Uterus (tissue), 2 donors: ENCODE measurements at regions not wholly inside any gene's neighbourhood (a gene's known extent, or its start where the extent isn't known, plus 50 kb on each side); places are given as distances from the start of the nearest gene placed in this dataset.

Experiments
- POLR2A ChIP-seq, 2 donors: fragments of 450-650 bp; IDR thresholded peaks; one replicate each; pipeline ENCODE4 v1.6.1; 2016; ENCODE audit warnings: antibody characterized with exemption in 2 of 2, mild to moderate bottlenecking in 1 of 2, moderate library complexity in 1 of 2
- TF ChIP-seq, protein P1 (sequence below), 4 experiments: fragments of 200-600 bp in 2 of 4; fragments of 450-650 bp in 2 of 4; sonication (generic) in 2 of 4; IDR thresholded peaks; one replicate each; pipeline ENCODE4 v1.5.1; 2016 to 2019; ENCODE audit warnings: antibody characterized with exemption in 4 of 4, mild to moderate bottlenecking in 2 of 4, moderate library complexity in 1 of 4

DNA sequence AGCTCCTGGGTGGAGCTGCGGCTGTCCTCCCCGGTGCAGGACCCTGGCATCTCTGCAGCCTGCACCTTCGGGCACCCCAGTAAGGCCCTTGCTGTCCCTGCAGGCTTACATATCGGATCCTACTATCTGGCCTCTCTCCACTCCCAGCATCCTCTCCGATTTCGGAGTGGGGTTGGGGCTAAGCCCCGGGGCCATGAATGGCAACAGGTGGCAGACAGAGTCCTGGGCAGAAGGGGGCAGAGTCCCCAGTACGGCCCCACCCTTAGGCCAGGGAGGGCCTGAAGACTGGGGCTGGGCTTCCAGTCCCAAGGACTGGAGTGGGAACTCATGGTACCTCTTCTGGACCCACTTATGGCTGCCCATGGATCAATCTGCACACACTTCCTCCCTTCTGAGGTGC is 180.4 kb upstream of the MC4R start:
- TF ChIP-seq, protein P1, sequence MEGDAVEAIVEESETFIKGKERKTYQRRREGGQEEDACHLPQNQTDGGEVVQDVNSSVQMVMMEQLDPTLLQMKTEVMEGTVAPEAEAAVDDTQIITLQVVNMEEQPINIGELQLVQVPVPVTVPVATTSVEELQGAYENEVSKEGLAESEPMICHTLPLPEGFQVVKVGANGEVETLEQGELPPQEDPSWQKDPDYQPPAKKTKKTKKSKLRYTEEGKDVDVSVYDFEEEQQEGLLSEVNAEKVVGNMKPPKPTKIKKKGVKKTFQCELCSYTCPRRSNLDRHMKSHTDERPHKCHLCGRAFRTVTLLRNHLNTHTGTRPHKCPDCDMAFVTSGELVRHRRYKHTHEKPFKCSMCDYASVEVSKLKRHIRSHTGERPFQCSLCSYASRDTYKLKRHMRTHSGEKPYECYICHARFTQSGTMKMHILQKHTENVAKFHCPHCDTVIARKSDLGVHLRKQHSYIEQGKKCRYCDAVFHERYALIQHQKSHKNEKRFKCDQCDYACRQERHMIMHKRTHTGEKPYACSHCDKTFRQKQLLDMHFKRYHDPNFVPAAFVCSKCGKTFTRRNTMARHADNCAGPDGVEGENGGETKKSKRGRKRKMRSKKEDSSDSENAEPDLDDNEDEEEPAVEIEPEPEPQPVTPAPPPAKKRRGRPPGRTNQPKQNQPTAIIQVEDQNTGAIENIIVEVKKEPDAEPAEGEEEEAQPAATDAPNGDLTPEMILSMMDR (IDR thresholded peaks at IDR 0.05) = no peak
- no peak for TF ChIP-seq POLR2A (IDR thresholded peaks at IDR 0.05)
